Neural progenitor cell (in vitro differentiated cells): ENCODE measurements at regions not wholly inside any gene's neighbourhood (a gene's known extent, or its start where the extent isn't known, plus 50 kb on each side); places are given as distances from the start of the nearest gene placed in this dataset.

Source experiments
- DNase-seq: peaks from one replicate; pipeline ENCODE4 v3.0.0-alpha.2; 2016; ENCODE audit warnings: low spot score
- H2AFZ ChIP-seq: fragments of 200-600 bp; sonication (generic); replicated peaks from 2 replicates; pipeline ENCODE4 v1.6.1; 2016; ENCODE audit warnings: antibody characterized with exemption
- H3F3A ChIP-seq: fragments of 200-600 bp; sonication (generic); 2 replicates; pipeline ENCODE4 v1.6.1; 2016; ENCODE audit warnings: antibody characterized with exemption, low read depth
- H3K27ac ChIP-seq: fragments of 200-600 bp; sonication (generic); 2 replicates; pipeline ENCODE4 v1.5.1; 2016; ENCODE audit warnings: mild to moderate bottlenecking
- H3K27me3 ChIP-seq: fragments of 200-600 bp; sonication (generic); 2 replicates; pipeline ENCODE4 v1.6.1; 2016; ENCODE audit warnings: mild to moderate bottlenecking, moderate library complexity
- H3K36me3 ChIP-seq: fragments of 200-600 bp; sonication (generic); 2 replicates; pipeline ENCODE4 v1.5.1; 2016
- H3K4me1 ChIP-seq: fragments of 200-600 bp; sonication (generic); 2 replicates; pipeline ENCODE4 v1.6.1; 2016; ENCODE audit warnings: mixed run types
- H3K4me2 ChIP-seq: fragments of 200-600 bp; sonication (generic); 2 replicates; pipeline ENCODE4 v1.6.1; 2016
- H3K4me3 ChIP-seq: fragments of 200-600 bp; sonication (generic); 2 replicates; pipeline ENCODE4 v1.5.1; 2016
- H3K79me2 ChIP-seq: fragments of 200-600 bp; sonication (generic); 2 replicates; pipeline ENCODE4 v1.6.1; 2016; ENCODE audit warnings: low read depth
- H3K9ac ChIP-seq: fragments of 200-600 bp; sonication (generic); 2 replicates; pipeline ENCODE4 v1.6.1; 2016
- H3K9me3 ChIP-seq: fragments of 200-600 bp; sonication (generic); 2 replicates; pipeline ENCODE4 v1.5.1; 2016; ENCODE audit warnings: low read depth
- H4K20me1 ChIP-seq: fragments of 200-600 bp; sonication (generic); 2 replicates; pipeline ENCODE4 v1.6.1; 2016; ENCODE audit warnings: low read depth
- H3K27ac Mint-ChIP-seq: 3 replicates; pipeline ENCODE4 v1.8.0; 2021; ENCODE audit warnings: mixed read lengths
- H3K27me3 Mint-ChIP-seq: 2 replicates; pipeline ENCODE4 v1.8.0; 2022; ENCODE audit warnings: low read depth, mild to moderate bottlenecking, inconsistent platforms, moderate library complexity, mixed read lengths; ENCODE audit not compliant: insufficient read depth
- H3K36me3 Mint-ChIP-seq: 3 replicates; pipeline ENCODE4 v1.8.0; 2021; ENCODE audit warnings: mixed read lengths
- H3K4me1 Mint-ChIP-seq: 3 replicates; pipeline ENCODE4 v1.8.0; 2021; ENCODE audit warnings: mixed read lengths
- H3K4me3 Mint-ChIP-seq: 3 replicates; pipeline ENCODE4 v1.8.0; 2021; ENCODE audit warnings: mild to moderate bottlenecking, moderate library complexity, mixed read lengths
- H3K9me3 Mint-ChIP-seq: 3 replicates; pipeline ENCODE4 v1.8.0; 2020; ENCODE audit warnings: mixed read lengths
- EZH2 ChIP-seq: fragments of 200-600 bp; sonication (generic); IDR thresholded peaks from 2 replicates; pipeline ENCODE4 v1.6.1; 2017; ENCODE audit warnings: antibody characterized with exemption, mild to moderate bottlenecking, moderate library complexity
- EZH2phosphoT487 ChIP-seq: fragments of 200-600 bp; sonication (generic); IDR thresholded peaks from 2 replicates; pipeline ENCODE4 v1.6.1; 2017; ENCODE audit warnings: antibody characterized with exemption
- TF ChIP-seq, protein P1 (sequence below): fragments of 200-600 bp; sonication (generic); IDR thresholded peaks from 2 replicates; pipeline ENCODE4 v1.5.1; 2017; ENCODE audit warnings: antibody characterized with exemption, mild to moderate bottlenecking

DNA sequence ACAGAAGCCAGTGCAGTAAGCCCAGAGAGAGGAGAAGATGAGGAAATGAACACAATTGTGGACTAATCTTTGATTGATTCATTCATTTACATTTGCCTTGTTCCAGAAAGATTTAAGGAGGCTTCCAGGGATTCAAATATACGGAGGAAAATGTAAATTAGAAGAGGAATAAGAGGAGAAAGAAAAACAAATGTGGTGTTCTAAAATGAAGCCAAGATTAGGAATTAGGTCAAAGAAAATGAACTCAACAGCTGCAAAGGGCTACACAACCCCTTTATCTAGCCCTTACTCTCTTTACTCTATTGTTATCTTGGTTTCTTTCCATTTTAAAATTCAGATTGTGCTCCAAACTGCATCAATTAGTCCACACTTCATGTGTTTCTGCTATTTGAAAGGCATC is 196.8 kb downstream of the SPATA18 start:
- Histone ChIP-seq H3K27me3 (no peaks in the 10 kb centered on the region), H2AFZ (no peak overlapping the region), H3F3A (no peaks in the 10 kb centered on the region), H3K4me1 (peaks cover 7% of the 10 kb centered on the region), H3K36me3 (no peaks in the 10 kb centered on the region), H3K4me3 (no peak overlapping the region), H3K9me3 (no peaks in the 10 kb centered on the region), H3K4me2 (no peak overlapping the region), H3K27ac (no peak overlapping the region), H3K9ac (no peak overlapping the region), H3K79me2 (no peaks in the 10 kb centered on the region), H4K20me1 (no peaks in the 10 kb centered on the region)
- H3K27me3 Mint-ChIP-seq: no peaks in the 10 kb centered on the region
- no peak overlapping the region for H3K4me3 Mint-ChIP-seq
- H3K4me1 Mint-ChIP-seq: peaks cover 12% of the 10 kb centered on the region
- no peak overlapping the region for H3K27ac Mint-ChIP-seq
- TF ChIP-seq EZH2 (no peak), EZH2phosphoT487 (no peak)
- TF ChIP-seq, protein P1, sequence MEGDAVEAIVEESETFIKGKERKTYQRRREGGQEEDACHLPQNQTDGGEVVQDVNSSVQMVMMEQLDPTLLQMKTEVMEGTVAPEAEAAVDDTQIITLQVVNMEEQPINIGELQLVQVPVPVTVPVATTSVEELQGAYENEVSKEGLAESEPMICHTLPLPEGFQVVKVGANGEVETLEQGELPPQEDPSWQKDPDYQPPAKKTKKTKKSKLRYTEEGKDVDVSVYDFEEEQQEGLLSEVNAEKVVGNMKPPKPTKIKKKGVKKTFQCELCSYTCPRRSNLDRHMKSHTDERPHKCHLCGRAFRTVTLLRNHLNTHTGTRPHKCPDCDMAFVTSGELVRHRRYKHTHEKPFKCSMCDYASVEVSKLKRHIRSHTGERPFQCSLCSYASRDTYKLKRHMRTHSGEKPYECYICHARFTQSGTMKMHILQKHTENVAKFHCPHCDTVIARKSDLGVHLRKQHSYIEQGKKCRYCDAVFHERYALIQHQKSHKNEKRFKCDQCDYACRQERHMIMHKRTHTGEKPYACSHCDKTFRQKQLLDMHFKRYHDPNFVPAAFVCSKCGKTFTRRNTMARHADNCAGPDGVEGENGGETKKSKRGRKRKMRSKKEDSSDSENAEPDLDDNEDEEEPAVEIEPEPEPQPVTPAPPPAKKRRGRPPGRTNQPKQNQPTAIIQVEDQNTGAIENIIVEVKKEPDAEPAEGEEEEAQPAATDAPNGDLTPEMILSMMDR: no peak
- peaks cover 2% of the 10 kb centered on the region for H3K9me3 Mint-ChIP-seq
- no peak for DNase-seq
- H3K36me3 Mint-ChIP-seq: no peaks in the 10 kb centered on the region

DNA sequence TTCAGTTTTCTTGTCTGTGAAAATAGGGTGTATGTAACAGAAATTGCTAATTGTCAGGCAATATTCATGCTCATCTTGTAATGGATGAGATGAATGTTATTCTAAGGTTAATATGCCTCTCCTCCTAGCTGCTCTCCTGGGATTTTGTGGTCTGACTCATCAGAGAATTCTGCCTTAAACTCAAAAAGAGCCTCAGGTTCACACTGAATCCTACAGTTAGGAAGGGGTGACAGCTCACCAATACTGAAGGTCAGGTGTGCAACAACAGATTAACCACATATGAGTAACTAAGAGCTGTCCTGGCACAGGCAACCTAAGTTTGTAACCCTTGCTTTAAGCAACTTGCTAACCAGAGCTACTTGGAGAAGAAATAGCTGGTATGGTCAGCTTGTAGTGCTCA is 197.7 kb downstream of the SPATA18 start:
- Mint-ChIP-seq H3K27me3 (no peaks in the 10 kb centered on the region), H3K36me3 (no peaks in the 10 kb centered on the region), H3K4me3 (no peak overlapping the region), H3K9me3 (peaks cover 2% of the 10 kb centered on the region), H3K27ac (no peak overlapping the region), H3K4me1 (peaks cover 12% of the 10 kb centered on the region)
- Histone ChIP-seq H3F3A (no peaks in the 10 kb centered on the region), H3K9me3 (no peaks in the 10 kb centered on the region), H3K4me2 (no peak overlapping the region), H4K20me1 (no peaks in the 10 kb centered on the region), H3K36me3 (no peaks in the 10 kb centered on the region), H3K4me1 (peaks cover 7% of the 10 kb centered on the region), H3K4me3 (no peak overlapping the region), H2AFZ (no peak overlapping the region), H3K27me3 (no peaks in the 10 kb centered on the region), H3K27ac (no peak overlapping the region), H3K9ac (no peak overlapping the region), H3K79me2 (no peaks in the 10 kb centered on the region)
- TF ChIP-seq, protein P1: no peak
- TF ChIP-seq EZH2 (no peak), EZH2phosphoT487 (no peak)
- no peak for DNase-seq

DNA sequence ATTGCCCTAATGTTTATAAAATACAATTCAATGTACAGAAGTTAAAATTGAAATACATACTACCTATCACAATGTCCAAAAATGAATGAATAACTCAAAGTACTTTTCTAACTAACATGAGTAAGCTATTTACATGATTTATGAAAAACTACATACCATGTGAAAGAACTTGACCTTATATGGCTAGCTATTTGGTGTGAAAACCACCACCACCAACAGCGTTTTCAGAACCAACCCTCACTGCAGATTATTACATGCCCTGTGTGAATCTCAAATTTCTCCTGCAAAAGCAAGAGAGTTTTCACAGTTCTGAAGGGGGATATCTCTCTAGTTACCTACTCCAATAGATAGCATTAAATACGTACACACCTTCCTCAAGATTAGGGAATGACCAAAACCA is 198.5 kb downstream of the SPATA18 start:
- Histone ChIP-seq H3K9me3 (no peaks in the 10 kb centered on the region), H3K4me1 (peaks cover 6% of the 10 kb centered on the region), H2AFZ (no peak overlapping the region), H3F3A (no peaks in the 10 kb centered on the region), H3K27me3 (no peaks in the 10 kb centered on the region), H3K36me3 (no peaks in the 10 kb centered on the region), H3K27ac (no peak overlapping the region), H3K4me3 (no peak overlapping the region), H3K79me2 (no peaks in the 10 kb centered on the region), H3K4me2 (no peak overlapping the region), H3K9ac (no peak overlapping the region), H4K20me1 (no peaks in the 10 kb centered on the region)
- Mint-ChIP-seq H3K27me3 (no peaks in the 10 kb centered on the region), H3K9me3 (peaks cover 2% of the 10 kb centered on the region), H3K27ac (no peak overlapping the region), H3K4me1 (peaks cover 5% of the 10 kb centered on the region), H3K4me3 (no peak overlapping the region), H3K36me3 (no peaks in the 10 kb centered on the region)
- DNase-seq: no peak
- TF ChIP-seq EZH2phosphoT487 (no peak), EZH2 (no peak)
- TF ChIP-seq, protein P1: no peak

DNA sequence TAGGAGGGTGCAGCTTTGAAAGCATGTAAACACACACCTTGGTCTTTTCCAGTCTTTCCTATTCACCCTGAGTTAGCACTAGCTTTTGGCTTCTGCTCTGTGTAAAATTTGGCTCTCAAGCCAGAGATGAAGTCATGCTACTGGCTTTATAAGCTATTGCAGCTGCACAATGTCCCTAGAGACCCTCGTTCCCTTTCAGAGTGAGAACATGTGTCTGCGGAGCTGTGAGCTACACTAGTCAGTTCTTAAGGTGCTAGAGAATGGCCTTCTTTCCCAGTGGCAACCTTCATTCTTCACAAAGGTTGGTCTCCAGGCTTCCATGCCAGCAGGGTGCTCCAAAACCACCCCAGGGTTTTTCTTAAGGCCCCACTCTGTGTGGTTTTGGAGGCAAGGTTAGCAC is 199.1 kb downstream of the SPATA18 start:
- Mint-ChIP-seq H3K9me3 (peaks cover 2% of the 10 kb centered on the region), H3K36me3 (no peaks in the 10 kb centered on the region), H3K4me3 (no peak overlapping the region), H3K27ac (no peak overlapping the region), H3K4me1 (peaks cover under 1% of the 10 kb centered on the region), H3K27me3 (no peaks in the 10 kb centered on the region)
- H3K4me3 ChIP-seq: no peak overlapping the region
- TF ChIP-seq, protein P1: no peak
- TF ChIP-seq EZH2phosphoT487 (no peak), EZH2 (no peak)
- DNase-seq: no peak
- H2AFZ ChIP-seq: no peak overlapping the region
- no peak overlapping the region for H3K9ac ChIP-seq
- H4K20me1 ChIP-seq: no peaks in the 10 kb centered on the region
- no peaks in the 10 kb centered on the region for H3K36me3 ChIP-seq
- H3K79me2 ChIP-seq: no peaks in the 10 kb centered on the region
- H3K27me3 ChIP-seq: no peaks in the 10 kb centered on the region
- H3F3A ChIP-seq: no peaks in the 10 kb centered on the region
- H3K27ac ChIP-seq: no peak overlapping the region
- no peak overlapping the region for H3K4me2 ChIP-seq
- no peaks in the 10 kb centered on the region for H3K9me3 ChIP-seq
- no peaks in the 10 kb centered on the region for H3K4me1 ChIP-seq
